AG09309 (cell line): ENCODE measurements at regions not wholly inside any gene's neighbourhood (a gene's known extent, or its start where the extent isn't known, plus 50 kb on each side); places are given as distances from the start of the nearest gene placed in this dataset.
"Not testable (repeated sequence)": the region's sequence is repeated elsewhere in the genome, so short reads cannot be mapped to it uniquely, and the experiment has no call there.

Experiments used
- DNase-seq: peaks from one replicate; pipeline ENCODE4 v3.0.0-alpha.2; 2010; ENCODE audit warnings: low read depth
- H3K4me3 ChIP-seq: 2 replicates; pipeline ENCODE4 v1.5.1; 2011; ENCODE audit warnings: mild to moderate bottlenecking, low read depth, low read length, moderate library complexity; ENCODE audit not compliant: control insufficient read depth
- TF ChIP-seq, protein P1 (sequence below): IDR thresholded peaks from 2 replicates; pipeline ENCODE4 v1.5.1; 2011; ENCODE audit warnings: mild to moderate bottlenecking, low read depth, low read length, inconsistent platforms; ENCODE audit not compliant: insufficient read depth, control insufficient read depth; ENCODE audit errors: missing control alignments

DNA sequence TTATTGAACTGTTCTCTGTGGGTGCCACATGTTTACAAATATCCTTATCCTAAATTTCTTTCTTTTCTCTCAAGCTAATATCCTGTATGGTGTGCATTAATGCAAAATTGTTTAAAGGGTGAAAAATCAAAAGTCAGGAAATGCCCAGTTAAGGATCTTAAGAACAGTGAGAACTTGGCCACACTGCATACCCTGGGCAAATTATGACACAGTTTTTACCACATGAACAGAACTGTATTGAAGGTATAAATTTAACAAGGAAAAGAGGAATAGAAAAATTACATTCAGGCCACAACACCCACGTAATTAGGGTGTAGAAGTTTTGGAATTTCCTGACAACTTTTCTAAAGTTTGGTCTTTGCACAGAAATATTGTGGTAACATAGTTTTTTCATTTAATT, 94.4 kb upstream of the HCCS start:
- no peak overlapping the region for H3K4me3 ChIP-seq
- no peak for DNase-seq
- TF ChIP-seq, protein P1, sequence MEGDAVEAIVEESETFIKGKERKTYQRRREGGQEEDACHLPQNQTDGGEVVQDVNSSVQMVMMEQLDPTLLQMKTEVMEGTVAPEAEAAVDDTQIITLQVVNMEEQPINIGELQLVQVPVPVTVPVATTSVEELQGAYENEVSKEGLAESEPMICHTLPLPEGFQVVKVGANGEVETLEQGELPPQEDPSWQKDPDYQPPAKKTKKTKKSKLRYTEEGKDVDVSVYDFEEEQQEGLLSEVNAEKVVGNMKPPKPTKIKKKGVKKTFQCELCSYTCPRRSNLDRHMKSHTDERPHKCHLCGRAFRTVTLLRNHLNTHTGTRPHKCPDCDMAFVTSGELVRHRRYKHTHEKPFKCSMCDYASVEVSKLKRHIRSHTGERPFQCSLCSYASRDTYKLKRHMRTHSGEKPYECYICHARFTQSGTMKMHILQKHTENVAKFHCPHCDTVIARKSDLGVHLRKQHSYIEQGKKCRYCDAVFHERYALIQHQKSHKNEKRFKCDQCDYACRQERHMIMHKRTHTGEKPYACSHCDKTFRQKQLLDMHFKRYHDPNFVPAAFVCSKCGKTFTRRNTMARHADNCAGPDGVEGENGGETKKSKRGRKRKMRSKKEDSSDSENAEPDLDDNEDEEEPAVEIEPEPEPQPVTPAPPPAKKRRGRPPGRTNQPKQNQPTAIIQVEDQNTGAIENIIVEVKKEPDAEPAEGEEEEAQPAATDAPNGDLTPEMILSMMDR, result no peak

DNA sequence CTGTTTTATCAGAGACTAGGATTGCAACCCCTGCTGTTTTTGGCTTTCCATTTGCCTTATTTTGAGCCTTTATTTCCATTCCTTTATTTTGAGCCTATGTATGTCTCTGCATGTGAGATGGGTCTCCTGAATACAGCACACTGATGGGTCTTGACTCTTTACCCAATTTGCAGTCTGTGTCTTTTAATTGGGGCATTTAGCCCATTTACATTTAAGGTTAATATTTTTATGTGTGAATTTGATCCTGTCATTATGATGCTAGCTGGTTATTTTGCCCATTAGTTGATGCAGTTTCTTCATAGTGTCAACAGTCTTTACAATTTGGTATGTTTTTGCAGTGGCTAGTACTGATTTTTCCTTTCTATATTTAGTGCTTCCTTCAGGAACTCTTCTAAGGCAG, 88.5 kb upstream of the HCCS start:
- not testable (repeated sequence) for H3K4me3 ChIP-seq, DNase-seq

DNA sequence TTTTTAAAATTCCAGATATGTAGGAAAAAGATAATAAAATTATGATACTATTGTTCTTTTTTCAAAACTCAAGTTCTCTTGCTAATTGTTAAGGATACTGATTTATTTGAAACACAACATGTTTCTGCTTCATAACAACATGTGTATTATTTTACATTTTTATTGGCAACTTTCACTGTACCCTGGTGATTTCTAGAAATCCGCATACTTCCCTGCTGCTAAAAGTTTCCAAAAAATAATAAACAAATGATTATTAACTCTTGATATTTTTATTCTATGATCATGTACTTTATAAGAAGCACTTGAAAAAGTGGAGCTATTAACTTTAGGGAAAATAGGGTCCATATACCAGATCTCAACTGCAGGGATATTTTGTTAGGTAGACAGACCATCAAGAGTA, 71.2 kb upstream of the HCCS start:
- DNase-seq, result no peak
- no peak overlapping the region for H3K4me3 ChIP-seq
- TF ChIP-seq, protein P1, result no peak

DNA sequence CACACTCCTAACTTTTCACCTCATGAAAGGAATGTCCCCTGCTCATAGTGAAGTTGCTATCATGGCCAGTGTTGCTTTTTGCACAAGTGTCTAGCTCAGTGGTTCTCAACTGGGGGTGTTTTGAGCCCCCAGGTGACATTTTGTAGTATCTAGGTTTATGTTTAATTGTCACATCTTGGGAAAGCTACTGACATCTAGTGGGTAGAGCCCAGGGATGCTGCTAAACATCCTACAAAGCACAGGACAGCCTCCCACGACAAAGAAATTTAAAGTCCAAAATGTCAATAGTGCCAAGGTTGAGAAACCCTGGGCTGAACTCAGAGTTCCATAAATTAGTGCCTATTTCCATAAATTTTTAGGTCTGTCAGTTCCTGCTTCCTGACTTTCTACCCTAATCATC, 70.7 kb upstream of the HCCS start:
- no peak overlapping the region for H3K4me3 ChIP-seq
- TF ChIP-seq, protein P1, result peak; percentile 13
- no peak for DNase-seq

DNA sequence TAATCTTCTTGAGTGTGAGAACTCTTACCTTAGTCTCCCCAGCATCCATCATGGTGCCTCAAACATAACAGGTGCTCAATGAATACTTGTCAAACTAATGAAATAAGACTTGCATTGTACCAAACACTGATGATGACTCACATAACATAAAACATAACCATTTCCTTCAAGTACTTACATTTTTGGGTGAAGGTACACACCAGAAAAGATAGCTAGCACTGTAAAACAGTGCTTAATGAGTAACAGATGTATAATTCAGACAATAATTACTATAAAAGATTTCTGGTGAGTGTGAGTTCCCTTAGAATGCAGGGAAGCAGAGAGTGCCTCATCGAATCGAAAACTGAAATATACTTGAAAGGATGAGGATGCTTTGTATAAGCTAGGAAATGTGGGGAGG, 70.1 kb upstream of the HCCS start:
- no peak for DNase-seq
- H3K4me3 ChIP-seq, result no peak overlapping the region
- TF ChIP-seq, protein P1, result no peak

DNA sequence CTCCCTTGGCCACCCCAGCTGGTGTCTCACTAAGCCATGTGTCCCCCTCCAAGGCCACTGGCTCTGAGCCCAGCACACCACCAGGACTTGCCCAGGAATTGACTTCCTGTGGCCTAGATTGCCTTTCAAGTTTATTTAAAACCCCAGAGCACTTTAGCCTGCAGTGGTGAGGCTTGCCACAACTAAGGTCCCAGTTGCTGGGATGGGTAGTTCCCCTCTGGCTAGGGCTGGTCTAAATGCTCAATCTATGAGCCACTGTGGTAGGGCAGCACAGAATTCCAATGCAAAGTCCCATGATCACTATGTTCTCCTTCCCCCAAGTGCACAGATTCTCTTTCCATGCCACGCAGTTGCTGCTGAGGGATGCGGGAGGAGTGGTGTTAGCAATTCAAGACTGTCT, 61.1 kb upstream of the HCCS start:
- DNase-seq, result no peak

DNA sequence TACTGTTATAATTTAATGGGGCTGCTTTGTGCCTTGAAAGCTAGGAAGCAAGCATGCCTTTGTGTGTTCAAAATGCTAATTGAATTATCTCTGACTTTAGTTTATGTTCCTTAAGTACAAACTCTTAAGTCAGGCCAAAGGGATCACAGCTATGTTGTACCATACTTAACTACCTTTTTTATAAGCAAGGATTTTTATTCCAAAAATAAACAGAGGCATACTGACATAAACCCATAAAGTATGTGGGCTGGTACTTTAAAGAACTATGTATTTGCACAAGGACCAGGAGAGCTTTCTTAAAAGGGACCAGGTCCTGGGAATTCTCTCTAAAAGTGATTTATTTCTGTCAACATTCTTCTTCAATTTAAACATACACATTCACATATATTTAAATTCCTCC, 57.8 kb upstream of the HCCS start:
- no peak overlapping the region for H3K4me3 ChIP-seq
- TF ChIP-seq, protein P1, result no peak
- DNase-seq, result no peak

More for the DNA sequence above, 61.1 kb upstream of the HCCS start:
- TF ChIP-seq, protein P1, result no peak
- H3K4me3 ChIP-seq, result no peak overlapping the region
